Cardiac muscle cell (in vitro differentiated cells and primary cell): ENCODE measurements at regions not wholly inside any gene's neighbourhood (a gene's known extent, or its start where the extent isn't known, plus 50 kb on each side); places are given as distances from the start of the nearest gene placed in this dataset.

Experiments
- DNase-seq, 2 donors: peaks; one replicate each; pipeline versions ENCODE4 v3.0.0 to v3.0.0-alpha.2; 2010 to 2017; ENCODE audit warnings: low read depth in 1 of 2, low spot score in 1 of 2
- H3K27ac ChIP-seq: fragments of 200-600 bp; sonication (generic); 2 replicates; pipeline ENCODE4 v1.5.1; 2016
- H3K27me3 ChIP-seq: fragments of 200-600 bp; sonication (generic); 2 replicates; pipeline ENCODE4 v1.6.0; 2016; ENCODE audit warnings: control low read depth
- H3K36me3 ChIP-seq: fragments of 200-600 bp; sonication (generic); 2 replicates; pipeline ENCODE4 v1.5.1; 2016; ENCODE audit warnings: control low read depth
- H3K4me1 ChIP-seq: fragments of 200-600 bp; sonication (generic); 2 replicates; pipeline ENCODE4 v1.8.1; 2017; ENCODE audit warnings: low read depth, mild to moderate bottlenecking, mixed run types
- H3K4me3 ChIP-seq: fragments of 200-600 bp; sonication (generic); 2 replicates; pipeline ENCODE4 v1.5.1; 2016; ENCODE audit warnings: mild to moderate bottlenecking
- H3K9me3 ChIP-seq: fragments of 200-600 bp; sonication (generic); 2 replicates; pipeline ENCODE4 v1.5.1; 2017; ENCODE audit warnings: low read depth, mild to moderate bottlenecking, control low read depth
- CTCF ChIP-seq: IDR thresholded peaks from 2 replicates; pipeline ENCODE4 v1.5.1; 2012; ENCODE audit warnings: low read depth, mild to moderate bottlenecking, low read length

GRCh38 chr13:56198350-56198749 lies 942.4 kb upstream of the PRR20A start:
- no peak overlapping the region for H3K27ac ChIP-seq
- H3K36me3 ChIP-seq = no peaks in the 10 kb centered on the region
- DNase-seq = no peak
- no peak for TF ChIP-seq CTCF
- no peaks in the 10 kb centered on the region for H3K9me3 ChIP-seq
- H3K27me3 ChIP-seq = no peaks in the 10 kb centered on the region
- no peak overlapping the region for H3K4me3 ChIP-seq
- H3K4me1 ChIP-seq = no peaks in the 10 kb centered on the region

- Histone ChIP-seq H3K9me3 (no peaks in the 10 kb centered on the region), H3K27me3 (no peaks in the 10 kb centered on the region), H3K4me1 (no peaks in the 10 kb centered on the region), H3K36me3 (no peaks in the 10 kb centered on the region), H3K27ac (no peak overlapping the region), H3K4me3 (no peak overlapping the region)
- no peak for TF ChIP-seq CTCF
- no peak for DNase-seq
These were observed 938.9 kb upstream of the PRR20A start for GRCh38 chr13:56201834-56202233.

GRCh38 chr13:56216221-56216620 lies 924.5 kb upstream of the PRR20A start:
- no peak for DNase-seq
- Histone ChIP-seq H3K36me3 (no peaks in the 10 kb centered on the region), H3K4me3 (no peak overlapping the region), H3K27me3 (no peaks in the 10 kb centered on the region), H3K27ac (no peak overlapping the region), H3K4me1 (no peaks in the 10 kb centered on the region), H3K9me3 (no peaks in the 10 kb centered on the region)
- TF ChIP-seq CTCF = no peak

GRCh38 chr13:56247692-56248091 lies 893.0 kb upstream of the PRR20A start:
- no peaks in the 10 kb centered on the region for H3K9me3 ChIP-seq
- no peak overlapping the region for H3K27ac ChIP-seq
- no peak for TF ChIP-seq CTCF
- no peaks in the 10 kb centered on the region for H3K36me3 ChIP-seq
- no peak overlapping the region for H3K4me3 ChIP-seq
- no peaks in the 10 kb centered on the region for H3K4me1 ChIP-seq
- no peaks in the 10 kb centered on the region for H3K27me3 ChIP-seq
- no peak for DNase-seq

GRCh38 chr13:56271686-56272085 lies 869.0 kb upstream of the PRR20A start:
- H3K36me3 ChIP-seq = no peaks in the 10 kb centered on the region
- H3K4me1 ChIP-seq = no peaks in the 10 kb centered on the region
- H3K27ac ChIP-seq = no peak overlapping the region
- TF ChIP-seq CTCF = no peak
- H3K4me3 ChIP-seq = no peak overlapping the region
- DNase-seq = no peak
- H3K27me3 ChIP-seq = no peaks in the 10 kb centered on the region
- no peaks in the 10 kb centered on the region for H3K9me3 ChIP-seq

- H3K36me3 ChIP-seq = no peaks in the 10 kb centered on the region
- H3K27me3 ChIP-seq = no peaks in the 10 kb centered on the region
- TF ChIP-seq CTCF = no peak
- DNase-seq = no peak
- no peaks in the 10 kb centered on the region for H3K4me1 ChIP-seq
- no peak overlapping the region for H3K27ac ChIP-seq
- H3K9me3 ChIP-seq = no peaks in the 10 kb centered on the region
- no peak overlapping the region for H3K4me3 ChIP-seq
These were observed 857.4 kb upstream of the PRR20A start for GRCh38 chr13:56283262-56283828.
